OCI-LY7 (cell line): ENCODE measurements at regions not wholly inside any gene's neighbourhood (a gene's known extent, or its start where the extent isn't known, plus 50 kb on each side); places are given as distances from the start of the nearest gene placed in this dataset.

ENCODE experiments used
- BruUV-seq: library from RNA; stranded (reverse); fragments of 400-500 nt; replicated peaks from 2 replicates; lab custom pipeline; 2021; lab: Mats Ljungman, UMichigan
- CTCF ChIA-PET: fragments of 300-600 bp; sonication (Branson Sonifier 250); formaldehyde crosslinking; loops from one replicate; lab custom pipeline; 2022; ENCODE audit warnings: antibody characterized with exemption; ENCODE audit not compliant: unreplicated experiment; lab: Charles Lee
- POLR2A ChIA-PET: fragments of 300-600 bp; sonication (Branson Sonifier 250); formaldehyde crosslinking; loops from one replicate; lab custom pipeline; 2022; ENCODE audit warnings: antibody characterized with exemption; lab: Charles Lee
- DNase-seq: peaks from one replicate; pipeline ENCODE4 v3.0.0-alpha.2; 2015; ENCODE audit warnings: low spot score
- H2AFZ ChIP-seq: fragments of 200-600 bp; sonication (generic), shearing (Covaris generic); 2 replicates; pipeline ENCODE4 v1.6.1; 2014; ENCODE audit warnings: mild to moderate bottlenecking, antibody characterized with exemption, low read length, moderate library complexity
- H3K27ac ChIP-seq: fragments of 200-600 bp; sonication (generic); 2 replicates; pipeline ENCODE4 v1.5.1; 2014; ENCODE audit warnings: mixed run types, low read depth, mild to moderate bottlenecking, moderate library complexity, low read length, inconsistent platforms; ENCODE audit not compliant: poor library complexity, severe bottlenecking
- H3K36me3 ChIP-seq: fragments of 200-600 bp; sonication (generic); 2 replicates; pipeline ENCODE4 v1.6.1; 2014; ENCODE audit warnings: mild to moderate bottlenecking, antibody characterized with exemption, low read length, moderate library complexity, mixed read lengths; ENCODE audit not compliant: insufficient read depth
- H3K4me1 ChIP-seq: fragments of 200-600 bp; sonication (generic); 2 replicates; pipeline ENCODE4 v1.5.1; 2014; ENCODE audit warnings: mild to moderate bottlenecking, low read length; ENCODE audit not compliant: insufficient read depth, poor library complexity, severe bottlenecking
- H3K4me2 ChIP-seq: fragments of 200-600 bp; sonication (generic); 2 replicates; pipeline ENCODE4 v1.6.1; 2014; ENCODE audit warnings: mild to moderate bottlenecking, low read length
- H3K4me3 ChIP-seq: fragments of 200-600 bp; sonication (generic); 2 replicates; pipeline ENCODE4 v1.5.1; 2014; ENCODE audit warnings: mild to moderate bottlenecking, low read depth, low read length; ENCODE audit not compliant: poor library complexity, severe bottlenecking
- H3K79me2 ChIP-seq: fragments of 200-600 bp; sonication (generic); 2 replicates; pipeline ENCODE4 v1.6.1; 2016; ENCODE audit warnings: low read depth, mild to moderate bottlenecking, low read length, moderate library complexity, mixed read lengths; ENCODE audit not compliant: insufficient read depth
- H3K9me2 ChIP-seq: fragments of 200-600 bp; sonication (generic); 2 replicates; pipeline ENCODE4 v1.6.1; 2016; ENCODE audit warnings: mild to moderate bottlenecking, low read length, mixed read lengths; ENCODE audit not compliant: insufficient read depth
- H3K9me3 ChIP-seq: fragments of 200-600 bp; sonication (generic); 2 replicates; pipeline ENCODE4 v1.6.1; 2014; ENCODE audit warnings: mild to moderate bottlenecking, mixed run types, low read length, mixed read lengths
- H4K20me1 ChIP-seq: fragments of 200-600 bp; sonication (generic); 2 replicates; pipeline ENCODE4 v1.6.1; 2014; ENCODE audit warnings: mild to moderate bottlenecking, antibody characterized with exemption, low read length, moderate library complexity, mixed read lengths; ENCODE audit not compliant: insufficient read depth
- EZH2phosphoT487 ChIP-seq: fragments of 200-600 bp; sonication (generic); IDR thresholded peaks from 2 replicates; pipeline ENCODE4 v1.6.1; 2018; ENCODE audit warnings: low read depth, borderline replicate concordance, mild to moderate bottlenecking, mixed run types, antibody characterized with exemption, low read length, moderate library complexity, mixed read lengths
- intact Hi-C: fragments of 100-400 bp; cut with micrococcal nuclease; formaldehyde crosslinking; loops from one replicate; pipeline ENCODE4 v1.10.0; 2022; ENCODE audit not compliant: unreplicated experiment
- TF ChIP-seq, protein P1 (sequence below): fragments of 200-600 bp; sonication (generic); conservative IDR thresholded peaks from 2 replicates; pipeline ENCODE4 v1.5.1; 2014; ENCODE audit warnings: mild to moderate bottlenecking, antibody characterized with exemption, low read length, moderate library complexity, mixed read lengths

DNA sequence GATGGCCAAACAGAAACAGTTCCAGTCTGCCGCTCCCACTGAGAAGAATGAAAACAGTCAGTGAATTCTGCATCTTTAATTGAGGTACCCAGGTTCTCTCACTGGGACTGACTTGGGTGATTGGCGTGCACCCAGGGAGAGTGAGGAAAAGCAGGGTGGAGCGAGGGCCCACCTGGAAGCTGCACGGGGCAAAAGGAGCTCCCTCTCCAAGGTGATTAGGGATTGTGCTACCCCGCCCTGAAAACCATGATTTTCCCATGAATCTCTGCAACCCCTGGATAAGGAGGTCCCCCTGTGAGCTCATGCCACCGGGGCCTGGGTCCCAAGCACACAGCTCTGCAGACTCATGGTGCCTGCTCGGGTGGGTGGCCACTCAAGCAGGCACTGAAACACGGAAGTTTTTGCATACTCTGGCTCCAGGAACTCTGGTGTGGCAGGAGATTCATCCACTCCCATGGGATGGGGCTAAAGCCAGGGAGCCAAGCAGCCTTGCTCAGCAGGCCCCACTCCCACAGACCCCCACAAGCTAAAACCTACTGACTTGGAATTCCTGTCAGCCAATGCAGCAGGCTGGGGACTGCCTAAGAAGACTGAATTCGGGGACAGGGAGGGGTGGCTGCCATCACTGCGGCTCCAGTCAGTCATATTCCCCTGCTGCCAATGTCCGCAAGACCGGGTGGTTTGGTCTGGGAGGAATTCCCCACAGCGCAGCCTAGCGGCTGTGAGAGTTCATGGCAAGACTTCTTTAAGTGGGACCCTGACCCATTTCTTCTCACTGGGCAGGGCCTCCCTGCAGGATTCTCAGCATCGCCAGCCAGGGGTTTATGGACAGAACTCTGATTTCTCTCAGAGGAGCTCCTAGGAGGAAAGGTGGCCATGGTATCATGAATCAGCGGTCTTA is 652.2 kb upstream of the RGMB start:
- ChIA-PET POLR2A (no interaction called here), CTCF (no interaction called here)
- Histone ChIP-seq H3K9me2 (no peaks in the 10 kb centered on the region), H3K9me3 (no peaks in the 10 kb centered on the region), H3K27ac (no peak overlapping the region), H3K4me3 (no peak overlapping the region), H3K36me3 (no peaks in the 10 kb centered on the region), H4K20me1 (no peaks in the 10 kb centered on the region), H3K4me2 (no peak overlapping the region), H3K4me1 (no peaks in the 10 kb centered on the region), H2AFZ (no peak overlapping the region), H3K79me2 (no peaks in the 10 kb centered on the region)
- TF ChIP-seq, protein P1, sequence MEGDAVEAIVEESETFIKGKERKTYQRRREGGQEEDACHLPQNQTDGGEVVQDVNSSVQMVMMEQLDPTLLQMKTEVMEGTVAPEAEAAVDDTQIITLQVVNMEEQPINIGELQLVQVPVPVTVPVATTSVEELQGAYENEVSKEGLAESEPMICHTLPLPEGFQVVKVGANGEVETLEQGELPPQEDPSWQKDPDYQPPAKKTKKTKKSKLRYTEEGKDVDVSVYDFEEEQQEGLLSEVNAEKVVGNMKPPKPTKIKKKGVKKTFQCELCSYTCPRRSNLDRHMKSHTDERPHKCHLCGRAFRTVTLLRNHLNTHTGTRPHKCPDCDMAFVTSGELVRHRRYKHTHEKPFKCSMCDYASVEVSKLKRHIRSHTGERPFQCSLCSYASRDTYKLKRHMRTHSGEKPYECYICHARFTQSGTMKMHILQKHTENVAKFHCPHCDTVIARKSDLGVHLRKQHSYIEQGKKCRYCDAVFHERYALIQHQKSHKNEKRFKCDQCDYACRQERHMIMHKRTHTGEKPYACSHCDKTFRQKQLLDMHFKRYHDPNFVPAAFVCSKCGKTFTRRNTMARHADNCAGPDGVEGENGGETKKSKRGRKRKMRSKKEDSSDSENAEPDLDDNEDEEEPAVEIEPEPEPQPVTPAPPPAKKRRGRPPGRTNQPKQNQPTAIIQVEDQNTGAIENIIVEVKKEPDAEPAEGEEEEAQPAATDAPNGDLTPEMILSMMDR, result no peak
- TF ChIP-seq EZH2phosphoT487, result no peak
- no peak for DNase-seq
- intact Hi-C loops, result no loop called here
- no TSS peak for BruUV-seq

DNA sequence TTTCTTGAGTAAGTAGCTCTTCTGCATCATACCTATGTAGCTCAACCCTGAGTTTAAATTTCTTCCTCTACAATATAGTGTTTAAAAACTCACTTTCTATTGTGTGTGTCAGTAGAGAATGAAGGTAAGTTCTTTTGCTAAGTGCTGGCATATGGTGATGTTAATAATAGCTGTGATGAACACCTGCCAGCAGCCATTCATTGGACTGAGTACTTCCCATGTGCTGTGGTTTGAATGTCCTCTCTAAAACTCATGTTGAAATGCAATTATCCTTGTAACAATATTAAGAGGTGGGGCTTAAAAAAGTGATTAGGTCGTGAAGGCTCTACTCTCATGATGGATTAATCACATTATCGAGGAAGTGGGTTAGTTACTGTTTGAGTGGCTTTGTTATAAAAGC is 645.2 kb upstream of the RGMB start:
- CTCF ChIA-PET, result no interaction called here

More for the DNA sequence above, 645.2 kb upstream of the RGMB start:
- intact Hi-C loops, result no loop called here
- no peaks in the 10 kb centered on the region for H4K20me1 ChIP-seq
- no peak overlapping the region for H3K4me3 ChIP-seq
- no peak overlapping the region for H2AFZ ChIP-seq
- no peak overlapping the region for H3K4me2 ChIP-seq
- H3K9me2 ChIP-seq, result no peaks in the 10 kb centered on the region
- POLR2A ChIA-PET, result interaction anchor here (0.6 to 1.2 kb wide), 2 partner anchors 8 to 484 kb away, joined by 3 to 4 read pairs; no protein-coding TSS in a partner anchor
- no peak overlapping the region for H3K27ac ChIP-seq
- TF ChIP-seq, protein P1, result no peak
- no peak for TF ChIP-seq EZH2phosphoT487
- H3K4me1 ChIP-seq, result no peaks in the 10 kb centered on the region
- no peak for DNase-seq
- no peaks in the 10 kb centered on the region for H3K36me3 ChIP-seq
- BruUV-seq, result no TSS peak
- H3K79me2 ChIP-seq, result no peaks in the 10 kb centered on the region
- H3K9me3 ChIP-seq, result no peaks in the 10 kb centered on the region
